Stomach (tissue), 8 donors: ENCODE measurements at regions not wholly inside any gene's neighbourhood (a gene's known extent, or its start where the extent isn't known, plus 50 kb on each side); places are given as distances from the start of the nearest gene placed in this dataset.
"Not testable (repeated sequence)": the region's sequence is repeated elsewhere in the genome, so short reads cannot be mapped to it uniquely, and the experiment has no call there.

ENCODE experiments used
- DNase-seq, 2 donors: peaks; one replicate each; pipeline versions ENCODE4 v3.0.0 to v3.0.0-alpha.2; 2013 to 2019
- H3K27ac ChIP-seq, 5 donors: fragments of 200-600 bp in 4 of 5; sonication (generic) in 4 of 5; one replicate each; pipeline ENCODE4 v1.5.1; 2013 to 2019; ENCODE audit warnings: mild to moderate bottlenecking in 1 of 5, moderate library complexity in 1 of 5
- H3K27me3 ChIP-seq, 3 donors: fragments of 200-600 bp; sonication (generic); one replicate each; pipeline ENCODE4 v1.5.1; 2017 to 2019; ENCODE audit warnings: mixed run types in 1 of 3
- H3K36me3 ChIP-seq, 4 donors: fragments of 200-600 bp; sonication (generic); 1 replicate in 3 of 4; 2 replicates in 1 of 4; pipeline ENCODE4 v1.5.1; 2016 to 2019
- H3K4me1 ChIP-seq, 4 donors: fragments of 200-600 bp; sonication (generic); one replicate each; pipeline ENCODE4 v1.5.1; 2016 to 2019
- H3K4me3 ChIP-seq, 4 donors: fragments of 200-600 bp; sonication (generic) in 3 of 4; one replicate each; pipeline ENCODE4 v1.5.1; 2016 to 2019; ENCODE audit warnings: mild to moderate bottlenecking in 1 of 4
- H3K9me3 ChIP-seq, 4 donors: fragments of 200-600 bp; sonication (generic); one replicate each; pipeline ENCODE4 v1.5.1; 2016 to 2019
- WGBS, 5 donors: extraction: QIAGEN DNeasy Blood & Tissue Kit in 3 of 5; methylation state at CpG; one replicate each; pipeline versions ENCODE4 v1.1.5 to v1.1.7; 2013 to 2018; 5-methylcytosine and 5-hydroxymethylcytosine counted together
- intact Hi-C: fragments of 100-400 bp; cut with DNase I; formaldehyde crosslinking; loops from one replicate; pipeline ENCODE4 v1.15.1; 2023; ENCODE audit warnings: low total_unique reads
- donor health status: healthy with polysubstance abuse.
- donor health status: Bipolar disorder and iron deficiency.
- donor health status: healthy.

DNA sequence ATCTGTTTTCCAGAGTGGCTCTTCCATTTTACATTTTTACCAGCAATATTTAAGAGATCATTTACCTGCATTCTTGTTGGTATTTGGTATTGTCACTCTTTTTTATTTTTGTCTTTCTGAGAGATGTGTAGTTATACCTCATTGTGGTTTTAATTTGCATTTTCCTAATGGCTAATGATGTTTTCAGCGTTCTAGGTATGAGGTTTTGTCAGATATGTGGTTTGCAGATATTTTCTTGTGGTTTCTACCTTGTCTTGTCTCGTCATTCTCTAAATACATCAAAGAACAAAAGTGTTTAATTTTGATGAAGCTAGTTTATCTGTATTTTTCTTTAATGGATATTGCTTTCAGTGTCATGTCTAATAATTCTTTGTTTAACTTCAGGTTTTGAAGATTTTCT lies 110.9 kb upstream of the PLGLB1 start:
- H3K27me3 ChIP-seq, H3K4me3 ChIP-seq, intact Hi-C loops, DNase-seq, H3K36me3 ChIP-seq, H3K9me3 ChIP-seq, H3K4me1 ChIP-seq, H3K27ac ChIP-seq: not testable (repeated sequence)
- 49 to 83% (median 67%) methylated on average over 1 to 2 of the region's 2 CpGs for WGBS, 5 donors

DNA sequence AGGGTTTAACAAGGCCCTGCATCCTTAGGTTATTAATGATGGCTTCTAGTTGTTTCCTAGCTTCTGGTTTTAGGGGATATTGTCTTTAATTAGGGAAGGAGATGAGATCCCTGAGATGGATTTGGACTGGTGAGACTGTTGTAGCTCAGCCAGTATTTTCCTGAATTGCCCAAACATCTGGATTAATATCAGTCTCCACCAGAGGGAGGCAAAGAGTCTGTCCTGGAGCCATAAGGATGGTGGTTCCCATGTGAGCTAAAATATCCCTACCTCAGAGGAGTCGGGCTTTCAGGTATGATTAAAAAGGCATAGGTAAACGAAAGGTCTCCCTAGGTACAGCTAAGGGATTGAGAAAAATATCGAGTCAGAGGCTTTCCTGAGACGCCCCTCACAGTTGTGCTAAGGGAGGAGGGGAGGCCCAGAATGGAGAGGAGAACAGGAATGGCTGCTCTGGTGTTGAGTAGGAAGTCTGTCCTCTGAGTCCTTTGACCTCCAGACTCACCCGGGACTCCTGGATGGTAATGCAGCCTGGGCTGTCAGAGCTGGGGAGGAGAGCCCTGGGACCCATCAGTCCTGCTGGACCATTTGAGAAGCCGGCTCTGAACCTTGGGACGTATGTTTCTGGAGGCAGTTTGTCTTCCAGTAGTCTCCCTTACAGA lies 130.3 kb upstream of the PLGLB1 start:
- intact Hi-C loops, DNase-seq, H3K36me3 ChIP-seq, H3K27me3 ChIP-seq, H3K4me1 ChIP-seq, H3K4me3 ChIP-seq, H3K9me3 ChIP-seq, H3K27ac ChIP-seq: not testable (repeated sequence)
- WGBS, 5 donors, result no CpG with 5 or more reads among the region's 7 CpGs

GRCh38 chr2:87174454-87174853 lies 152.8 kb upstream of the PLGLB1 start:
- 77 to 88% (median 84%) methylated on average over 2 of the region's 2 CpGs for WGBS, 5 donors
- H3K27ac ChIP-seq, intact Hi-C loops: not testable (repeated sequence)

GRCh38 chr2:87183373-87183772 lies 161.7 kb upstream of the PLGLB1 start:
- H3K9me3 ChIP-seq, H3K36me3 ChIP-seq, H3K27me3 ChIP-seq, H3K27ac ChIP-seq, H3K4me1 ChIP-seq, intact Hi-C loops, H3K4me3 ChIP-seq: not testable (repeated sequence)
- 25 to 46% (median 40%) methylated on average over 1 to 5 of the region's 5 CpGs; no CpG with 5 or more reads in 2 of the 5 donors for WGBS, 5 donors
- peak in 1 of 2 donors; percentile 4 for DNase-seq

More at GRCh38 chr2:87174454-87174853, 152.8 kb upstream of the PLGLB1 start:
- not testable (repeated sequence) for H3K4me3 ChIP-seq, H3K4me1 ChIP-seq, H3K36me3 ChIP-seq, DNase-seq, H3K27me3 ChIP-seq, H3K9me3 ChIP-seq

DNA sequence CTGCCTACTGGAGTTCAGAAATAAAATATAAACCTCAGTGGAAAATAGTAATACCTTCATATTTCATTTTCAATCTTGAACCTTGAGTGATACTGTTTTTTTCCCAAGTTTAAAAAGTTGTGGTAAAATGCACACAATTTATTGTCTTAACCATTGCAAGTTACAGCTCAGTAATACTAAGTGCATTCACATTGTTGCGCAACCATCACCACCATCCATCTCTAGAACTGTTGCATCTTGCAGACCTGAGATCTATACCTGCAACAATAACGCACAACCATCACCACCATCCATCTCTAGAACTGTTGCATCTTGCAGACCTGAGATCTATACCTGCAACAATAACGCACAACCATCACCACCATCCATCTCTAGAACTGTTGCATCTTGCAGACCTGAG lies 162.6 kb upstream of the PLGLB1 start:
- intact Hi-C loops, H3K4me1 ChIP-seq, H3K27ac ChIP-seq, DNase-seq, H3K4me3 ChIP-seq, H3K27me3 ChIP-seq, H3K36me3 ChIP-seq, H3K9me3 ChIP-seq: not testable (repeated sequence)
- 92 to 100% (median 98%) methylated on average over 2 of the region's 3 CpGs; no CpG with 5 or more reads in 1 of the 5 donors for WGBS, 5 donors

GRCh38 chr2:87189214-87189613 lies 167.6 kb upstream of the PLGLB1 start:
- H3K4me1 ChIP-seq, intact Hi-C loops, H3K9me3 ChIP-seq, H3K27me3 ChIP-seq, H3K4me3 ChIP-seq, DNase-seq, H3K27ac ChIP-seq, H3K36me3 ChIP-seq: not testable (repeated sequence)
- 70 to 100% (median 95%) methylated on average over 1 of the region's 3 CpGs; no CpG with 5 or more reads in 1 of the 5 donors for WGBS, 5 donors

DNA sequence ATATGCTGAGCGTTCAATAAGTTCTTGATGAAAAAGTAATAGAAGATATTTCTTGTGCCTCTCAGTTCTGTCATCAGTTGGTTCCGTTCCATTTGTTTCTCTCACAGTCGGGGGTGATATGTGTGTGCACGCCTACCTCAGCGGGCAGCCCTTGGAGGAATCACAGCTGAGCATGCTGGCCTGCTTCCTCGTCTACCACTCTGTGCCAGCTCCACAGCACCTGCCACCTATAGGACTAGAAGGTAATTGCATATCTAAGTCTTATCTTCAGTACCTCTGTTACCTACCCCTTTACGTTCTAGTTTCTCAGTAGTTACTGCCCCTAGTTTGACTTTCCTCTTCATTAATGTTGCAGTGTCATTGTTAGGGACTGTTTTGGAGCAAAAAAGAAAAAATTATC lies 171.7 kb upstream of the PLGLB1 start:
- DNase-seq, H3K9me3 ChIP-seq, H3K27me3 ChIP-seq, H3K27ac ChIP-seq, H3K36me3 ChIP-seq, H3K4me1 ChIP-seq, intact Hi-C loops, H3K4me3 ChIP-seq: not testable (repeated sequence)
- 29 to 58% (median 40%) methylated on average over 1 to 2 of the region's 7 CpGs for WGBS, 5 donors

- H3K9me3 ChIP-seq, H3K27ac ChIP-seq, intact Hi-C loops, H3K27me3 ChIP-seq, H3K4me1 ChIP-seq, DNase-seq, H3K36me3 ChIP-seq, H3K4me3 ChIP-seq: not testable (repeated sequence)
- 55 to 84% (median 73%) methylated on average over 1 of the region's 2 CpGs for WGBS, 5 donors
These were observed 172.8 kb upstream of the PLGLB1 start for GRCh38 chr2:87194254-87194999.

GRCh38 chr2:87196720-87197388 lies 175.2 kb upstream of the PLGLB1 start:
- DNase-seq, H3K4me3 ChIP-seq, H3K4me1 ChIP-seq, H3K27ac ChIP-seq, H3K27me3 ChIP-seq, H3K36me3 ChIP-seq, H3K9me3 ChIP-seq, intact Hi-C loops: not testable (repeated sequence)
- 63 to 100% (median 94%) methylated on average over 1 to 3 of the region's 3 CpGs for WGBS, 5 donors

DNA sequence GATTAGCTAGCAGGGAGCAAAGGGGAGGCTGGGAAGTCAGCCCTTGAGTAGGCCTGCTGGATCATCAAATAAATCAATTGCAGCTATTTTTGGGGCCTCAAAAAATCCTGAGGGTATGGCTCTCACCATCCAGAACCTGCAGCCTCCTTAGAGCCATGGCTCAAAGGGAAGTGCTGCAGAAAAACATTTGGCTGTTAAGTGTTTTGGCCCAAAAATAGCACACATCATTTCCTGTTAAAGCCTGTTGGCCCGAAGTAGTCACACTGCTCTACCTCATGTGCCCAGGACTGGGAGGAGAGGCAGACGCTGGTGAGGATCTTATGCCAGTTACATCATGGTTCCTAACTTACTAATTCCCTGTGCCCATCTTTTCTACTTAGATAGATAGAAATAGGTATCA lies 176.8 kb upstream of the PLGLB1 start:
- H3K36me3 ChIP-seq, H3K27ac ChIP-seq, intact Hi-C loops, H3K4me1 ChIP-seq, H3K4me3 ChIP-seq, H3K27me3 ChIP-seq: not testable (repeated sequence)
- H3K9me3 ChIP-seq, result peaks cover 4 to 15% (median 5%) of the 10 kb centered on the region in 4 donors
- 25 to 74% (median 51%) methylated on average over 2 of the region's 2 CpGs for WGBS, 5 donors
- DNase-seq, result peak in 1 of 2 donors; percentile 2

GRCh38 chr2:87199228-87199627 lies 177.6 kb upstream of the PLGLB1 start:
- H3K27me3 ChIP-seq, H3K4me1 ChIP-seq, H3K4me3 ChIP-seq, H3K36me3 ChIP-seq, DNase-seq, intact Hi-C loops, H3K27ac ChIP-seq: not testable (repeated sequence)
- 94% methylated on average over 4 of the region's 9 CpGs; no CpG with 5 or more reads in 3 of the 5 donors for WGBS, 5 donors
- peaks cover 6 to 17% (median 8%) of the 10 kb centered on the region in 4 donors for H3K9me3 ChIP-seq
